ENCODE measurements at regions not wholly inside any gene's neighbourhood (a gene's known extent, or its start where the extent isn't known, plus 50 kb on each side); places are given as distances from the start of the nearest gene placed in this dataset.

DNA sequence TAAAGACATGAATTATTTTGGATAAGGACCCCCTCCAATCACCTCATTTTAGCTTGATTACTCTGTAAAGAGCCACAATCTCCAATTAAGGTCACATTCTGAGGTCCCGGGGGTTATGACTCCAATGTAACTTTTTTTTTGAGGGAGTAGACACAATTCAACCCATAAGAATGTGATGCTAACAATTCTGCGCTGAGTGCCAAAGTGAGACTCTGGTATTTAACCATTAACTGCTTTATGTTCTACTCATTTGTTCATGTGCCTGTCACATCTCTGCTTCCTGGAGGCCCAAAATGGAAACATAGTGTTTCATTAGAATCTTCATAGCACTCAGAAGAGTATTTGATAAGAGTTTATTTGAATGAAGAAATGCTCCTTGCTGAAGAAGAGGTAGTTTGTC is 234.8 kb downstream of the CPE start:
- Histone ChIP-seq H3K27ac (ENCODE audit: low read depth, low read length) (no peak overlapping the region), H4K20me1 (ENCODE audit: insufficient read depth) (no peaks in the 10 kb centered on the region), H3K79me2 (ENCODE audit: insufficient read depth, low read length) (no peaks in the 10 kb centered on the region), H3K4me2 (ENCODE audit: low read length) (no peak overlapping the region), H3K9ac (ENCODE audit: low read length) (no peak overlapping the region), H3K9me2 (ENCODE audit: insufficient read depth) (no peaks in the 10 kb centered on the region), H2AFZ (ENCODE audit: low read depth, low read length, poor library complexity, severe bottlenecking) (no peak overlapping the region), H3K9me3 (ENCODE audit: control insufficient read depth in 1 of 2, insufficient read depth in 1 of 2, low read depth in 1 of 2, low read length in 2 of 2) (no peaks in the 10 kb centered on the region), H3K36me3 (ENCODE audit: control insufficient read depth in 1 of 2, insufficient read depth in 2 of 2, low read length in 2 of 2) (no peaks in the 10 kb centered on the region), H3K4me1 (ENCODE audit: control insufficient read depth in 1 of 2, insufficient read depth in 2 of 2, low read length in 2 of 2) (no peaks in the 10 kb centered on the region), H3K27me3 (ENCODE audit: insufficient read depth, low read length) (no peaks in the 10 kb centered on the region), H3K4me3 (replicated peaks in 1 of 2; ENCODE audit: low read depth in 1 of 2, low read length in 2 of 2) (no peak overlapping the region)
- no peak for ATAC-seq
- CTCF ChIA-PET = no interaction called here
- POLR2A ChIA-PET = no interaction called here
- TF ChIP-seq RAD21 (IDR thresholded peaks at IDR 0.05; ENCODE audit: low read depth) (no peak), ELF1 (IDR thresholded peaks at IDR 0.05; ENCODE audit: borderline replicate concordance, low read depth) (no peak), EGR1 (IDR thresholded peaks at IDR 0.05; ENCODE audit: low read depth) (no peak), SIN3A (IDR thresholded peaks at IDR 0.05; ENCODE audit: low read depth) (no peak), TCF7L2 (IDR thresholded peaks at IDR 0.05; ENCODE audit: borderline replicate concordance, extremely low read depth, insufficient read depth, insufficient read length) (no peak), SP1 (IDR thresholded peaks at IDR 0.05; ENCODE audit: low read depth) (no peak), POLR2AphosphoS5 (IDR thresholded peaks at IDR 0.05; ENCODE audit: low read depth, low read length) (no peak), POLR2A (IDR thresholded peaks at IDR 0.05; ENCODE audit: borderline replicate concordance, extremely low read depth, insufficient read depth, insufficient read length) (no peak), CBX3 (IDR thresholded peaks at IDR 0.05; ENCODE audit: low read depth) (no peak), YY1 (IDR thresholded peaks at IDR 0.05; ENCODE audit: extremely low read depth, insufficient replicate concordance, low read depth, low read length) (no peak), EZH2phosphoT487 (IDR thresholded peaks at IDR 0.05; ENCODE audit: borderline replicate concordance) (no peak)
- TF ChIP-seq, protein P1, sequence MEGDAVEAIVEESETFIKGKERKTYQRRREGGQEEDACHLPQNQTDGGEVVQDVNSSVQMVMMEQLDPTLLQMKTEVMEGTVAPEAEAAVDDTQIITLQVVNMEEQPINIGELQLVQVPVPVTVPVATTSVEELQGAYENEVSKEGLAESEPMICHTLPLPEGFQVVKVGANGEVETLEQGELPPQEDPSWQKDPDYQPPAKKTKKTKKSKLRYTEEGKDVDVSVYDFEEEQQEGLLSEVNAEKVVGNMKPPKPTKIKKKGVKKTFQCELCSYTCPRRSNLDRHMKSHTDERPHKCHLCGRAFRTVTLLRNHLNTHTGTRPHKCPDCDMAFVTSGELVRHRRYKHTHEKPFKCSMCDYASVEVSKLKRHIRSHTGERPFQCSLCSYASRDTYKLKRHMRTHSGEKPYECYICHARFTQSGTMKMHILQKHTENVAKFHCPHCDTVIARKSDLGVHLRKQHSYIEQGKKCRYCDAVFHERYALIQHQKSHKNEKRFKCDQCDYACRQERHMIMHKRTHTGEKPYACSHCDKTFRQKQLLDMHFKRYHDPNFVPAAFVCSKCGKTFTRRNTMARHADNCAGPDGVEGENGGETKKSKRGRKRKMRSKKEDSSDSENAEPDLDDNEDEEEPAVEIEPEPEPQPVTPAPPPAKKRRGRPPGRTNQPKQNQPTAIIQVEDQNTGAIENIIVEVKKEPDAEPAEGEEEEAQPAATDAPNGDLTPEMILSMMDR (IDR thresholded peaks at IDR 0.05 in 2 of 3, conservative IDR thresholded peaks at IDR 0.05 in 1 of 3; ENCODE audit: borderline replicate concordance in 1 of 3, insufficient read depth in 1 of 3, low read depth in 2 of 3, low read length in 2 of 3) = no peak
- TF ChIP-seq, protein P2, sequence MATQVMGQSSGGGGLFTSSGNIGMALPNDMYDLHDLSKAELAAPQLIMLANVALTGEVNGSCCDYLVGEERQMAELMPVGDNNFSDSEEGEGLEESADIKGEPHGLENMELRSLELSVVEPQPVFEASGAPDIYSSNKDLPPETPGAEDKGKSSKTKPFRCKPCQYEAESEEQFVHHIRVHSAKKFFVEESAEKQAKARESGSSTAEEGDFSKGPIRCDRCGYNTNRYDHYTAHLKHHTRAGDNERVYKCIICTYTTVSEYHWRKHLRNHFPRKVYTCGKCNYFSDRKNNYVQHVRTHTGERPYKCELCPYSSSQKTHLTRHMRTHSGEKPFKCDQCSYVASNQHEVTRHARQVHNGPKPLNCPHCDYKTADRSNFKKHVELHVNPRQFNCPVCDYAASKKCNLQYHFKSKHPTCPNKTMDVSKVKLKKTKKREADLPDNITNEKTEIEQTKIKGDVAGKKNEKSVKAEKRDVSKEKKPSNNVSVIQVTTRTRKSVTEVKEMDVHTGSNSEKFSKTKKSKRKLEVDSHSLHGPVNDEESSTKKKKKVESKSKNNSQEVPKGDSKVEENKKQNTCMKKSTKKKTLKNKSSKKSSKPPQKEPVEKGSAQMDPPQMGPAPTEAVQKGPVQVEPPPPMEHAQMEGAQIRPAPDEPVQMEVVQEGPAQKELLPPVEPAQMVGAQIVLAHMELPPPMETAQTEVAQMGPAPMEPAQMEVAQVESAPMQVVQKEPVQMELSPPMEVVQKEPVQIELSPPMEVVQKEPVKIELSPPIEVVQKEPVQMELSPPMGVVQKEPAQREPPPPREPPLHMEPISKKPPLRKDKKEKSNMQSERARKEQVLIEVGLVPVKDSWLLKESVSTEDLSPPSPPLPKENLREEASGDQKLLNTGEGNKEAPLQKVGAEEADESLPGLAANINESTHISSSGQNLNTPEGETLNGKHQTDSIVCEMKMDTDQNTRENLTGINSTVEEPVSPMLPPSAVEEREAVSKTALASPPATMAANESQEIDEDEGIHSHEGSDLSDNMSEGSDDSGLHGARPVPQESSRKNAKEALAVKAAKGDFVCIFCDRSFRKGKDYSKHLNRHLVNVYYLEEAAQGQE (IDR thresholded peaks at IDR 0.05; ENCODE audit: low read depth) = no peak
- TF ChIP-seq, protein P3, sequence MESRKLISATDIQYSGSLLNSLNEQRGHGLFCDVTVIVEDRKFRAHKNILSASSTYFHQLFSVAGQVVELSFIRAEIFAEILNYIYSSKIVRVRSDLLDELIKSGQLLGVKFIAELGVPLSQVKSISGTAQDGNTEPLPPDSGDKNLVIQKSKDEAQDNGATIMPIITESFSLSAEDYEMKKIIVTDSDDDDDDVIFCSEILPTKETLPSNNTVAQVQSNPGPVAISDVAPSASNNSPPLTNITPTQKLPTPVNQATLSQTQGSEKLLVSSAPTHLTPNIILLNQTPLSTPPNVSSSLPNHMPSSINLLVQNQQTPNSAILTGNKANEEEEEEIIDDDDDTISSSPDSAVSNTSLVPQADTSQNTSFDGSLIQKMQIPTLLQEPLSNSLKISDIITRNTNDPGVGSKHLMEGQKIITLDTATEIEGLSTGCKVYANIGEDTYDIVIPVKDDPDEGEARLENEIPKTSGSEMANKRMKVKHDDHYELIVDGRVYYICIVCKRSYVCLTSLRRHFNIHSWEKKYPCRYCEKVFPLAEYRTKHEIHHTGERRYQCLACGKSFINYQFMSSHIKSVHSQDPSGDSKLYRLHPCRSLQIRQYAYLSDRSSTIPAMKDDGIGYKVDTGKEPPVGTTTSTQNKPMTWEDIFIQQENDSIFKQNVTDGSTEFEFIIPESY (IDR thresholded peaks at IDR 0.05; ENCODE audit: extremely low read depth, insufficient replicate concordance, low read length) = no peak
- RAD21 ChIA-PET (ENCODE audit: low non-redundant PET in 1 of 2, low total read pairs in 2 of 2, uncharacterized antibody in 2 of 2, unreplicated experiment in 2 of 2) = no interaction called here
- no TSS peak for BruUV-seq (replicated peaks)
- intact Hi-C loops (cut with micrococcal nuclease) = no loop called here
- no peak for DNase-seq (ENCODE audit: low read depth, low spot score)
